H1 (cell line): ENCODE measurements at regions not wholly inside any gene's neighbourhood (a gene's known extent, or its start where the extent isn't known, plus 50 kb on each side); places are given as distances from the start of the nearest gene placed in this dataset.

Experiments
- RAD21 ChIP-seq, 2 experiments: IDR thresholded peaks in 1 of 2; conservative IDR thresholded peaks in 1 of 2; 2 replicates each; pipeline ENCODE4 v1.6.1; 2011; ENCODE audit warnings: low read depth in 2 of 2, low read length in 2 of 2, improper control_type of control experiment in 1 of 2, inconsistent platforms in 1 of 2, mild to moderate bottlenecking in 1 of 2, moderate library complexity in 1 of 2

- no peak for TF ChIP-seq RAD21 (IDR thresholded peaks at IDR 0.05 in 1 of 2, conservative IDR thresholded peaks at IDR 0.05 in 1 of 2; ENCODE audit: low read depth in 2 of 2, low read length in 2 of 2)
- TF ChIP-seq, all 59 proteins: peak for 0
Measured at GRCh38 chr12:13896063-13896626, 85.3 kb downstream of the GRIN2B start (continued).
